Stomach smooth muscle (tissue), 2 donors: ENCODE measurements at regions not wholly inside any gene's neighbourhood (a gene's known extent, or its start where the extent isn't known, plus 50 kb on each side); places are given as distances from the start of the nearest gene placed in this dataset.
A peak's percentile ranks its signal among the peaks of the same experiment; 100 is the strongest.

ENCODE experiments used
- H3K27ac ChIP-seq: one replicate; pipeline ENCODE4 v1.7.0; 2013; ENCODE audit warnings: mild to moderate bottlenecking, low read length, inconsistent platforms
- H3K27me3 ChIP-seq, 2 donors: one replicate each; pipeline ENCODE4 v1.7.0; 2013; ENCODE audit warnings: low read length in 2 of 2; ENCODE audit not compliant: insufficient read depth in 2 of 2, control insufficient read depth in 1 of 2
- H3K36me3 ChIP-seq, 2 donors: one replicate each; pipeline ENCODE4 v1.7.0; 2013; ENCODE audit warnings: low read length in 2 of 2; ENCODE audit not compliant: control insufficient read depth in 2 of 2, insufficient read depth in 2 of 2
- H3K4me1 ChIP-seq: one replicate; pipeline ENCODE4 v1.7.0; 2013; ENCODE audit warnings: low read length; ENCODE audit not compliant: control insufficient read depth, insufficient read depth
- H3K4me3 ChIP-seq, 2 donors: one replicate each; pipeline ENCODE4 v1.7.0; 2013; ENCODE audit warnings: low read length in 2 of 2
- H3K9ac ChIP-seq, 2 donors: one replicate each; pipeline ENCODE4 v1.7.0; 2013; ENCODE audit warnings: low read length in 2 of 2, mild to moderate bottlenecking in 1 of 2
- H3K9me3 ChIP-seq, 2 donors: one replicate each; pipeline ENCODE4 v1.7.0; 2013; ENCODE audit warnings: low read length in 2 of 2; ENCODE audit not compliant: control insufficient read depth in 2 of 2
- donor health status: healthy.
- donor health status: Pancreatic carcinoma.

- no peaks in the 10 kb centered on the region for H3K9me3 ChIP-seq
- H3K4me3 ChIP-seq: no peak overlapping the region
- no peaks in the 10 kb centered on the region for H3K27me3 ChIP-seq
- no peak overlapping the region for H3K9ac ChIP-seq
- H3K4me1 ChIP-seq: peaks cover under 1% of the 10 kb centered on the region
- H3K27ac ChIP-seq: no peak overlapping the region
- no peaks in the 10 kb centered on the region for H3K36me3 ChIP-seq
These were observed 257.9 kb downstream of the KLF12 start for GRCh38 chr13:73876323-73876722.

DNA sequence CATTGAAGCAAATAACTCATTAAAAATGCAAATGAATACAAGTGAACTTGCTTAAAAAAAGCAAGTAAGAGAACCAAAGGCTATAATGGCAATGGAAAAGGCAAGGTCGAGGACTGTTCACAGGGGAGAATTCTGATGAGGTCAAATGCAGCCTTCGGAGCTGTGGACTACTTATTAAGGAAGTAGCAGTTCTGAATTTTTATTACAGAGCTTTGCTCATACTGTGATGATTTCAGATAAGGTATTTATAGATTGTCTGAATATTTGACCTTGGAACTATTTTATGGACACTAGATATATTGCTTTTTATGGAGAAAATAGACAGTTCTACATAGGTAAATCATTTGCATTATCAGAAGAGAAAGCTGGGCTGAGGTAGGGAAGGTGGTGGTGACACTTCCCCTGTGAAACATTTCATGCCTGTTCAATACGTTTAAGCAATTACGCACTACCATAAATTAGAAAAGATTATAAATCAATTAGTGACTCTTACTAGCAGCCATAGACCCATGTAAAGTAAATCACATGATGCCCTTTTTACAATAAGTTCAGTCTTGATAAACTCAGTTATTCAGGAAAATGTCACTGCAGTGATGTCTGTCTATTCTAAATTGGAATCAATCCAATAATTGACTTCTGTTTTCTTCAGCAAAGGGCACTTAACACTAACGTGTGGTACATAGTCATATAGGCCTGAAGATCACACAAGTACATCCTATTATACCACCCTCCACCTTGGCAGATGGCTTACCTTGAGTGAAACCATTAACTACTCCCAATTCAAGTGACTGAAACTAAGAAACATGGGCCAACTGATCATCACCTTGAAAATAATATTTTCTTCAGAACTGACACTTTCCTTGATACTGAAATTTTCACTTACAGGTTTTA lies 260.0 kb downstream of the KLF12 start:
- Histone ChIP-seq H3K4me1 (peaks cover 5% of the 10 kb centered on the region), H3K27ac (no peak overlapping the region), H3K9ac (no peak overlapping the region), H3K9me3 (no peaks in the 10 kb centered on the region), H3K4me3 (no peak overlapping the region), H3K27me3 (no peaks in the 10 kb centered on the region), H3K36me3 (no peaks in the 10 kb centered on the region)

DNA sequence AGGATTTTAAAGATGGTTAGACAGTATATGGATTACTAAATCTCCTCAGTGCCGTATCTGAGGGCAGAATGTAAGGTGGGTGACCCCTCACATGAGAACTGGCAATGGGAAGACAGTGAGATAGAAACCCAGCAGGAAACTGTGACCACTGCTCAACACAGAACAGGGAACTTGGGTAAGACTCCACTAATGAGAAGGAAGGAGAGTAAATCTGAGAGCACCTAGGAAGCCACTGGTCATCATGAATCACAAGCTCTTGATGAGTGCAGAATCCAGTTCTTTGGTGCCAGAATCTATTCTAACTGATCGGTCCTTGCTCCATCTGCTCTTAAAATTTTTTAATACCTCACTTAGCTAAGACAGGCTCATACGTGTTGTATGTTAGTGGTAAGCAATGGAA lies 261.8 kb downstream of the KLF12 start:
- Histone ChIP-seq H3K27ac (no peak overlapping the region), H3K27me3 (no peaks in the 10 kb centered on the region), H3K9me3 (no peaks in the 10 kb centered on the region), H3K9ac (no peak overlapping the region), H3K36me3 (no peaks in the 10 kb centered on the region), H3K4me1 (peaks cover 5% of the 10 kb centered on the region), H3K4me3 (no peak overlapping the region)

DNA sequence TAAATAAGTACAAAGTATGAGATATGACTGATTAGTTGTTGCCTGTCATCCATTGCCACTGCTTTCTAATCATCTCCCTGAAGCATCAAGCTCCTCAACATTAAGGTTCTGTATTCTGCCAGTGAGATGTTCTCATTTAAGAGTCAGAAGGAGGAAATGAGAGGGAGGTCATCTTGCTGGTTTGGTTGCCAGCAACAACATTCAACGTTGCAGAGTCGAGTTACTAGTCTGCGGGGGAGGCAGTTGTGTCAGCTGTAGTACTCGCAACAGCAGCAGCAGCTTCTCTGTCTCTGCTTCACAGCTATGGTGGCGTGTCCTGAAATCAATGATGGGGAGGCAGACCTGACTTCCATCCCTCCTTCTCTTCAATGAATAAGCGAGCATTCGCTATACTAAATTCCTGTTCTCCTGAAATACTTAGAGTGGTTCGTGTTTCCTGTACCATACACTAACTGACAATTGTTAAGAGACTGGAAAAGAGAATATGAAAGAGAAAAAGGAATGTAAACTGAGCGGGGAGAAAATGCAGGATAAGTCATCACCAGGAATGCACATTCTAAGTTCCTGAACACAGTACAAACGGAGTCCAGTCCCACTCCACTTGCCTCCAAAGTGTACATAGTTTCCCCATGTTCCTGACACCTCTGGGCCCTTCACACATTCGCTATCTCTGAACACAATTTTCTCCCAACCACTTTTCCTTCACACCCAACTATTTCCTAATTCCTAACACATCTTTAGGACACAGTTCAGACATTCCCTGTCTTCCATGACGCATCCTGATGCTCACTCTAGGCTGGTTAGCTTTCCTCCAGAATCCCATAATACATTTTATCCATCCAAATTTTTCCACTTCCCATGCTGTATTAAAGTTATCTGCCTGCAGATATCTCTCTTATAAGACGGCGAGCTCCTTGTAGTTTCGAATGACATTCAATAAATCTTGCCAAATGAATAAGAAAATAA lies 263.0 kb downstream of the KLF12 start:
- Histone ChIP-seq H3K27ac (peak overlapping the region; percentile 56), H3K9me3 (no peaks in the 10 kb centered on the region), H3K4me1 (peaks cover 5% of the 10 kb centered on the region), H3K9ac (peak overlapping the region in 1 of 2 donors; percentile 32), H3K27me3 (no peaks in the 10 kb centered on the region), H3K4me3 (peak overlapping the region; percentile 40 to 52), H3K36me3 (no peaks in the 10 kb centered on the region)

DNA sequence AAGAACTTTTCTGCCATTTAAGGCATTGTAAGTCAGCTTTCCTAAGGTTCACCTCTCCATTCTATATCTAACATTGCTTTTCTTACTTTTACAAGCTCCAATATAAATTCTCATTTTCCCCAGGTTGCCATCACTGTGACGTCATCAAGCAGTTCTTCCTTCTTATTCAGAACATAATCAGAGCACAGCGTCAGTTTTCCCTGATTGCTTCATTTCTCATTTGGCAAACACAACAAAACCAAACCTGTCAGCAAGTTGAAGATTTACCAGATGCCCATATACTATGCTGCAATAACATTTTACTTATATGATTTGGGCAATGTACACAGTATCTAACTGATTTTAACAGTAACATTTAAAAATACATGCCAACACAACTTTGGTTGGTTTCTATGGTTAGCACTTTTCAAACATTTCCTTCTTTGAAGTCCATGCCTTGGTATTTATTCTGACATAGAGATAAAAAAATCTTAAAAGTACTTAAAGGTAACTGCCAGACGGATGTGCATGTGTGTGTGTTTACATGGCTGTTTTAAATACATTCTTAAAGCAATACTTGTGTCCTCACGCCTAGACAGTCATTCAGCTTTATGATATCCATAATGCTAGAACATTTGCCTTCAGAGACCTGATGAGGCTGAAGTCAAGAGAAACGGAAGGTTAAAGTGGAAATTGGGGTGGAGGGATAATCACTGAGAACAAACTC lies 264.0 kb downstream of the KLF12 start:
- Histone ChIP-seq H3K9me3 (no peaks in the 10 kb centered on the region), H3K36me3 (no peaks in the 10 kb centered on the region), H3K4me1 (peaks cover 5% of the 10 kb centered on the region), H3K4me3 (no peak overlapping the region), H3K9ac (peak overlapping the region in 1 of 2 donors; percentile 2), H3K27ac (peak overlapping the region; percentile 56), H3K27me3 (no peaks in the 10 kb centered on the region)

- H3K36me3 ChIP-seq: no peaks in the 10 kb centered on the region
- no peaks in the 10 kb centered on the region for H3K9me3 ChIP-seq
- H3K4me3 ChIP-seq: no peak overlapping the region
- no peaks in the 10 kb centered on the region for H3K27me3 ChIP-seq
- H3K27ac ChIP-seq: no peak overlapping the region
- no peak overlapping the region for H3K9ac ChIP-seq
- no peaks in the 10 kb centered on the region for H3K4me1 ChIP-seq
These were observed 269.2 kb downstream of the KLF12 start for GRCh38 chr13:73865027-73865426.

- no peak overlapping the region for H3K9ac ChIP-seq
- H3K27me3 ChIP-seq: no peaks in the 10 kb centered on the region
- no peaks in the 10 kb centered on the region for H3K9me3 ChIP-seq
- no peaks in the 10 kb centered on the region for H3K36me3 ChIP-seq
- H3K4me1 ChIP-seq: no peaks in the 10 kb centered on the region
- H3K27ac ChIP-seq: no peak overlapping the region
- H3K4me3 ChIP-seq: no peak overlapping the region
These were observed 273.1 kb downstream of the KLF12 start for GRCh38 chr13:73861136-73861535.

GRCh38 chr13:73860501-73860900 lies 273.7 kb downstream of the KLF12 start:
- no peaks in the 10 kb centered on the region for H3K27me3 ChIP-seq
- no peaks in the 10 kb centered on the region for H3K9me3 ChIP-seq
- no peaks in the 10 kb centered on the region for H3K4me1 ChIP-seq
- H3K9ac ChIP-seq: no peak overlapping the region
- H3K36me3 ChIP-seq: no peaks in the 10 kb centered on the region
- H3K27ac ChIP-seq: no peak overlapping the region
- H3K4me3 ChIP-seq: no peak overlapping the region

GRCh38 chr13:73859841-73860240 lies 274.4 kb downstream of the KLF12 start:
- no peak overlapping the region for H3K27ac ChIP-seq
- H3K9ac ChIP-seq: no peak overlapping the region
- no peaks in the 10 kb centered on the region for H3K36me3 ChIP-seq
- H3K27me3 ChIP-seq: no peaks in the 10 kb centered on the region
- no peaks in the 10 kb centered on the region for H3K9me3 ChIP-seq
- H3K4me1 ChIP-seq: no peaks in the 10 kb centered on the region
- H3K4me3 ChIP-seq: no peak overlapping the region

- Histone ChIP-seq H3K27ac (no peak overlapping the region), H3K36me3 (no peaks in the 10 kb centered on the region), H3K9me3 (no peaks in the 10 kb centered on the region), H3K4me3 (no peak overlapping the region), H3K9ac (no peak overlapping the region), H3K27me3 (no peaks in the 10 kb centered on the region), H3K4me1 (no peaks in the 10 kb centered on the region)
These were observed 277.1 kb downstream of the KLF12 start for GRCh38 chr13:73857106-73857505.
